ENCODE measurements at regions not wholly inside any gene's neighbourhood (a gene's known extent, or its start where the extent isn't known, plus 50 kb on each side); places are given as distances from the start of the nearest gene placed in this dataset.

DNA sequence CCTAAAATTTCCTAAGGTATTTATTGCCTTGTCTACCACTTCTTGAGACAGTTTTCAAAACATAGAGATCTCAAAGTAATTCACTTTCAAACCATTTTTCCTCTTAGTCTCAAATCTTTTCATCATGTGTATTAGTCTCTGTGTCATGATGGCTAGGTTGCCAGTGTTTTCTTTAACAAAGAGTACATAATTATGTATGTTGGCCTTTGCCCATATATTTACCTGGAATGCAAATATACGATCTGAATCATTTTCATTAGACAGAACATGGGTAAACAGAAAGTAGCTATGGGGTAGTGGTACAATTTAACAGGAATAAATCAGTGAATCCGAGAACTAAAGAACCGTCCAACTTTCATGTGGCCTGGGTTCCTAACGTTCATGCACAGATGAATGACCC is 852.1 kb upstream of the MBL2 start:
- TF ChIP-seq, protein P1, sequence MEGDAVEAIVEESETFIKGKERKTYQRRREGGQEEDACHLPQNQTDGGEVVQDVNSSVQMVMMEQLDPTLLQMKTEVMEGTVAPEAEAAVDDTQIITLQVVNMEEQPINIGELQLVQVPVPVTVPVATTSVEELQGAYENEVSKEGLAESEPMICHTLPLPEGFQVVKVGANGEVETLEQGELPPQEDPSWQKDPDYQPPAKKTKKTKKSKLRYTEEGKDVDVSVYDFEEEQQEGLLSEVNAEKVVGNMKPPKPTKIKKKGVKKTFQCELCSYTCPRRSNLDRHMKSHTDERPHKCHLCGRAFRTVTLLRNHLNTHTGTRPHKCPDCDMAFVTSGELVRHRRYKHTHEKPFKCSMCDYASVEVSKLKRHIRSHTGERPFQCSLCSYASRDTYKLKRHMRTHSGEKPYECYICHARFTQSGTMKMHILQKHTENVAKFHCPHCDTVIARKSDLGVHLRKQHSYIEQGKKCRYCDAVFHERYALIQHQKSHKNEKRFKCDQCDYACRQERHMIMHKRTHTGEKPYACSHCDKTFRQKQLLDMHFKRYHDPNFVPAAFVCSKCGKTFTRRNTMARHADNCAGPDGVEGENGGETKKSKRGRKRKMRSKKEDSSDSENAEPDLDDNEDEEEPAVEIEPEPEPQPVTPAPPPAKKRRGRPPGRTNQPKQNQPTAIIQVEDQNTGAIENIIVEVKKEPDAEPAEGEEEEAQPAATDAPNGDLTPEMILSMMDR (IDR thresholded peaks at IDR 0.05; ENCODE audit: insufficient read depth, low read length, poor library complexity, severe bottlenecking): no peak
- TF ChIP-seq EZH2phosphoT487 (conservative IDR thresholded peaks at IDR 0.05; ENCODE audit: low read length): no peak

Data from SU-DHL-6 (cell line).